Activated CD4-positive, alpha-beta T cell treated with anti-CD3 and anti-CD28 coated beads, Interleukin-2, Interleukin-4, amounts not matched to agents 100 ng/mL and 50 ng/mL, durations not matched to agents 16 hours and 8 hours (primary cell): ENCODE measurements at regions not wholly inside any gene's neighbourhood (a gene's known extent, or its start where the extent isn't known, plus 50 kb on each side); places are given as distances from the start of the nearest gene placed in this dataset.
"Not testable (repeated sequence)": the region's sequence is repeated elsewhere in the genome, so short reads cannot be mapped to it uniquely, and the experiment has no call there.

ENCODE experiments used
- DNase-seq: peaks from one replicate; pipeline ENCODE4 v3.0.0-alpha.2; 2020; ENCODE audit warnings: low spot score

- not testable (repeated sequence) for DNase-seq
Measured at GRCh38 chr1:203998571-203998970, 74.3 kb upstream of the SOX13 start.

GRCh38 chr1:203999618-204000017 lies 73.3 kb upstream of the SOX13 start:
- no peak for DNase-seq

DNA sequence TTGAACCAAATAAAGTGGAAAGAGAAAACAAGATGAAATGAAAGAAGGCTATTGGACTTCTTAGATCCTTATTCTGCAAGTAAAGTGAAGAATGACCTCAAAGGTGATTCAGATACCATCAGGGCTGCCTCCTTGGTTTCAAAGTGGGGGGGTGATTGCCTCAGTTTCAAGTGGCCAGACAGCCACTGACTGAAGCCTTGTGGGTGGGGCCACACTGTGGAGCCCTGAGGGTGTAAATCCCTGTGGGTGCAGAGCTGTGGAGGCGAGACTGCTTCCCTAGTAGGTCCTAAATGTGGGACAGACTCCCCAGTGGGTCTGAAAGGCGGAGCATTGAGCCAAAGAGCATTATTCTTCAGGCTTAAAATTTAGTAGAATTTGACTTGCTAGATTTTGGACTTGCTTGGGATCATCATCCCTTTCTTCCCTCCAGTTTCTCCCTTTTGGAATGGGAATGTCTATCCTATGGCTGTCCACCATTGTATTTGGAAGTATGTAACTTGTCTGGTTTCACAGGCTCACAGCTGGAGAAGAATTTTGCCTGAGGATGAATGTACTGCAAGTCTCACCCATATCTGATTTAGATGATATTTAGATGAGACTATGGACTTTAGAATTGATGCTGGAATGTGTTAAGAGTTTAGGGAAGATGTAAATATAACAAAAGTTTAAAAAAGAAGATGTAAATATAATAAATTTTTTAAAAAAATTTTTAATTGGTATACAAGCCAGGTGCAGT lies 71.6 kb upstream of the SOX13 start:
- no peak for DNase-seq

DNA sequence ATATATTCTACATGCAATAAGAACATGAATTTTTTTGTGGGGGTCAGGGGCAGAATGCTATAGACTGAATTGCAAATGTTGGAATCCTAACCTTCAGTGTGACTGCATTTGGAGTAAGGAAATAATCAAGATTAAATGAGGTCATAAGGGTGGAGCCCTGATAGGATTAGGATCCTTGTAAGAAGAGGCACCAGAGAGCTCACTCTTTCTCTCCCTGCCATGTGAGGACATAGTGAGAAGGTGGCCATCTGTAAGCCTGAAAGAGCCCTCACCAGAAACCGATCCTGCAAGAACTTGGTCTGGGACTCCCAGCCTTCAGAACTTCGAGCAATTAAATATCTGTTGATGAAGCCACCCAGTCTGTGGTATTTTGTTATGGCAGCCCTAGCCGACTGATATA lies 70.3 kb upstream of the SOX13 start:
- DNase-seq = no peak

DNA sequence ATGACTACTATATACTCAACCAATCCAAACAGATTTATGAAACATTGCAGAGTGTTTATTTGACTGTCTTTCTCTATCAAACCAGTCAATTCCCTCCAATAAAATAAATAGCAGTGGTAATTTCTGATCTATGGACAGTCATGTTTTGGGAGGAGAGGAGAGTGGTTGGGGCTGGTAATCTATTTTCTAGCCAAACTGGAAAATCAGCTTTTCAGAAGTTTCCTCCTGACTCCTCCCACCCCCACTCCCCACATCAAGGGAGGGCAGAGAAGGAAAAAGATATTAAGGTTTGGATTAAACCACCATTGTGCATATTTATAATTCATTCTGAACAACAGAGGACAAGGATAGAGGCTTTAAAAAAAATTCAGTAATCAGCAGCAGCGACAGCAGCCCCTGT lies 69.4 kb upstream of the SOX13 start:
- no peak for DNase-seq

DNA sequence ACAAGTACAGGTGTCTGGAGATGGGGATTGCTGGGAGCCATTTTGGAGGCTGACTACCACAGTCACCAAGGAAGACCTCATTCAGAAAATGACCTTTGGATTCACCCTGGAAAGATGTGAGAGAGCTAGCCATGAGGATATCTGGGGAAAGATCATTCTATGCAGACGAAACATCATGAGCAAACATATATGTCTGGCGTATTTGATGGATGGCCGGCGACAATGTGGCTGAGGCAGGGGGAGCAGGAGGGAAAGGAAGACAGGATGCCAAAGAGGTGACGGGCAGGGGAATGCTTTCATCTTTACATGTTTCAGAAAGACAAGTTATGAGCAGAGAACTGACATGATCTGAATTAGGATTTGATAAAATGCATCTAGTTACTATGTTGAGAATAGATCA lies 61.5 kb upstream of the SOX13 start:
- no peak for DNase-seq

DNA sequence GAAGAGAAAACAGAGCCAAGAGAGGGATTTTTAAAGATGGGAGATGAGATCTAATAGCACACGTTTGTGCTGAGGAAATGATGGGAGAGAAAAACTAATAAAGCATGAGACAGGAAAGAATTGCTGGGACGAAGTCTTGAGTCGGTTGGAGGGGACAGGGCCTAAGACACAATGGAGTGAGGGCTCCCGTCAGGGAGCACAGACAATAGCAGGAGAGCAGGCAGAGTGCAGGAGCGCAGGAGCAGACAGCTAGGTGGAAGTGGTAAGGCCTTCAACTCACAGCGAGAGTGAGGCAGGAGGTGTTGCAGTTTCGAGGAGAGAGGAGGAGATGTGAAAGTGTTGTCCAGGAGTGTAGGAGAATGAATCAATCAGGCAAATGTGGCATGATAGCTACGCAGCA lies 59.9 kb upstream of the SOX13 start:
- DNase-seq = no peak

GRCh38 chr1:204014336-204014735 lies 58.6 kb upstream of the SOX13 start:
- no peak for DNase-seq

GRCh38 chr1:204014961-204015360 lies 58.0 kb upstream of the SOX13 start:
- not testable (repeated sequence) for DNase-seq

GRCh38 chr1:204017032-204017431 lies 55.9 kb upstream of the SOX13 start:
- no peak for DNase-seq

DNA sequence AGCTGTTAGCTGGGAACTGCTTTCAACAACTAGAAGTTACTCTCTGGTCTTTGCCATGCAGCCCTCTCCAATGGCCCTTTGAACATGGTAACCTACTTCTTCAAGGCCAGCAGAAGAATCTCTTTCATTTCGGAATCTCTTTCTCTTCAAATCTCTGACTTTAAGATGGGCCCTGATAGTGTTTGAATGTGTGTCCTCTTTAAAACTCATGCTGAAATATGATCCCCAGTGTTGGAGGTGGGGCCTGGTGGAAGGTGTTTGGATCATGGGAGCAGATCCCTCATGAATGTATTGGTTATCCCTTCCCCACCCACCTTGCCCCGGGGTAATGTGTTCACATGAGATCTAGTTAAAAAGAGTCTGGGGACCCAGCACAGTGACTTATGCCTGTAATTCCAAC lies 54.5 kb upstream of the SOX13 start:
- DNase-seq = no peak
